H1 (cell line): ENCODE measurements at regions not wholly inside any gene's neighbourhood (a gene's known extent, or its start where the extent isn't known, plus 50 kb on each side); places are given as distances from the start of the nearest gene placed in this dataset.

Experiments used
- CTCF ChIA-PET: fragments of 300-600 bp; sonication (Branson Sonifier 250); formaldehyde crosslinking; loops from one replicate; lab custom pipeline; 2021; ENCODE audit not compliant: partially characterized antibody; lab: Charles Lee
- POLR2A ChIA-PET: fragments of 300-600 bp; sonication (Branson Sonifier 250); formaldehyde crosslinking; loops from one replicate; lab custom pipeline; 2021; ENCODE audit warnings: inconsistent platforms; ENCODE audit not compliant: partially characterized antibody; lab: Charles Lee
- DNase-seq, 2 experiments: peaks; one replicate each; pipeline versions ENCODE4 v3.0.0 to v3.0.0-alpha.2; 2010 to 2022; ENCODE audit warnings: low spot score in 2 of 2, low read depth in 1 of 2, mixed read lengths in 1 of 2
- FAIRE-seq: peaks from 2 replicates; lab custom pipeline; 2011; peaks lifted over from hg19 to GRCh38; lab: Jason Lieb, UNC
- H2AFZ ChIP-seq: 2 replicates; pipeline ENCODE4 v1.8.1; 2012; ENCODE audit warnings: low read length, inconsistent platforms
- H2AK5ac ChIP-seq: 2 replicates; pipeline ENCODE4 v1.6.1; 2013; ENCODE audit warnings: low read depth, low read length
- H2BK120ac ChIP-seq: replicated peaks from 2 replicates; pipeline ENCODE3; 2013; ENCODE audit warnings: low read depth, low read length, inconsistent platforms
- H2BK12ac ChIP-seq: 2 replicates; pipeline ENCODE4 v1.6.1; 2013; ENCODE audit warnings: low read depth, low read length
- H2BK15ac ChIP-seq: 2 replicates; pipeline ENCODE4 v1.6.1; 2013; ENCODE audit warnings: low read length
- H2BK20ac ChIP-seq: 2 replicates; pipeline ENCODE4 v1.6.1; 2013; ENCODE audit warnings: low read length
- H2BK5ac ChIP-seq: 2 replicates; pipeline ENCODE4 v1.6.1; 2013; ENCODE audit warnings: low read depth, low read length
- H3K14ac ChIP-seq: 2 replicates; pipeline ENCODE4 v1.6.1; 2013; ENCODE audit warnings: inconsistent platforms; ENCODE audit not compliant: insufficient read length
- H3K18ac ChIP-seq: 2 replicates; pipeline ENCODE4 v1.6.1; 2013; ENCODE audit warnings: low read length; ENCODE audit errors: extremely low read depth
- H3K23ac ChIP-seq: 2 replicates; pipeline ENCODE4 v1.6.1; 2013; ENCODE audit warnings: inconsistent platforms; ENCODE audit not compliant: insufficient read length
- H3K23me2 ChIP-seq: 2 replicates; pipeline ENCODE4 v1.6.1; 2013; ENCODE audit warnings: low read depth, low read length
- H3K27ac ChIP-seq: 2 replicates; pipeline ENCODE4 v1.6.1; 2011; ENCODE audit warnings: low read depth, low read length, inconsistent platforms
- H3K27me3 ChIP-seq, 4 experiments: replicated peaks in 1 of 4; 1 replicate in 1 of 4; 2 replicates in 3 of 4; pipeline versions ENCODE4 v1.6.1 to v1.8.1; 2011 to 2013; ENCODE audit warnings: low read length in 3 of 4, mild to moderate bottlenecking in 3 of 4, inconsistent platforms in 2 of 4, mixed read lengths in 2 of 4, moderate library complexity in 1 of 4; ENCODE audit not compliant: control insufficient read depth in 3 of 4, insufficient read depth in 3 of 4; ENCODE audit errors: extremely low read depth in 1 of 4
- H3K36me3 ChIP-seq, 4 experiments: 2 replicates each; pipeline versions ENCODE4 v1.6.1 to v1.8.1; 2011 to 2013; ENCODE audit warnings: mild to moderate bottlenecking in 4 of 4, low read length in 3 of 4, moderate library complexity in 2 of 4, control low read depth in 1 of 4, inconsistent platforms in 1 of 4; ENCODE audit not compliant: insufficient read depth in 4 of 4, control insufficient read depth in 2 of 4
- H3K4ac ChIP-seq: replicated peaks from 2 replicates; pipeline ENCODE3; 2013; ENCODE audit warnings: low read length, low read depth, mixed read lengths, inconsistent platforms; ENCODE audit not compliant: insufficient read length
- H3K4me1 ChIP-seq, 4 experiments: replicated peaks in 1 of 4; 1 replicate in 1 of 4; 2 replicates in 3 of 4; pipeline versions ENCODE4 v1.6.1 to v1.8.1; 2011 to 2013; ENCODE audit warnings: low read length in 3 of 4, inconsistent platforms in 2 of 4, mixed read lengths in 1 of 4; ENCODE audit not compliant: insufficient read depth in 4 of 4, control insufficient read depth in 3 of 4
- H3K4me2 ChIP-seq, 2 experiments: 2 replicates each; pipeline versions ENCODE4 v1.6.1 to v1.8.1; 2011 to 2013; ENCODE audit warnings: low read depth in 2 of 2, low read length in 2 of 2, control low read depth in 1 of 2, inconsistent platforms in 1 of 2, mild to moderate bottlenecking in 1 of 2; ENCODE audit not compliant: insufficient read depth in 1 of 2
- H3K4me3 ChIP-seq, 4 experiments: fragments of 200-600, 300-600 bp in 1 of 4; sonication (generic), shearing (Covaris generic), sonication (Bioruptor Twin) in 1 of 4; 2 replicates each; pipeline versions ENCODE4 v1.5.1 to v1.8.1; 2011 to 2016; ENCODE audit warnings: low read length in 4 of 4, low read depth in 3 of 4, control low read depth in 2 of 4, inconsistent platforms in 2 of 4, mild to moderate bottlenecking in 2 of 4, mixed read lengths in 1 of 4, moderate library complexity in 1 of 4; ENCODE audit not compliant: insufficient read depth in 2 of 4; ENCODE audit errors: extremely low read depth in 1 of 4
- H3K56ac ChIP-seq: replicated peaks from 2 replicates; pipeline ENCODE3; 2013; ENCODE audit warnings: low read depth, mild to moderate bottlenecking, mixed read lengths, low read length, inconsistent platforms; ENCODE audit not compliant: insufficient read length
- H3K79me1 ChIP-seq: 2 replicates; pipeline ENCODE4 v1.6.1; 2013; ENCODE audit warnings: low read depth, low read length, control low read depth
- H3K79me2 ChIP-seq, 2 experiments: 2 replicates each; pipeline versions ENCODE4 v1.6.1 to v1.8.1; 2012 to 2013; ENCODE audit warnings: low read length in 2 of 2, mild to moderate bottlenecking in 2 of 2, inconsistent platforms in 1 of 2; ENCODE audit not compliant: insufficient read depth in 2 of 2, control insufficient read depth in 1 of 2
- H3K9ac ChIP-seq, 4 experiments: replicated peaks in 1 of 4; 1 replicate in 1 of 4; 2 replicates in 3 of 4; pipeline versions ENCODE4 v1.6.1 to v1.8.1; 2011 to 2013; ENCODE audit warnings: low read depth in 3 of 4, low read length in 3 of 4, control low read depth in 2 of 4, mild to moderate bottlenecking in 2 of 4, moderate library complexity in 2 of 4, inconsistent platforms in 1 of 4; ENCODE audit errors: extremely low read depth in 1 of 4
- H3K9me3 ChIP-seq, 2 experiments: 2 replicates each; pipeline versions ENCODE4 v1.6.1 to v1.8.1; 2012 to 2013; ENCODE audit warnings: mild to moderate bottlenecking in 2 of 2, moderate library complexity in 2 of 2, control low read depth in 1 of 2, inconsistent platforms in 1 of 2, low read depth in 1 of 2, low read length in 1 of 2, mixed read lengths in 1 of 2; ENCODE audit not compliant: insufficient read depth in 2 of 2
- H4K20me1 ChIP-seq, 2 experiments: replicated peaks in 1 of 2; 2 replicates each; pipeline versions ENCODE3 to v1.8.1; 2011 to 2013; ENCODE audit warnings: inconsistent platforms in 2 of 2, low read length in 2 of 2, mild to moderate bottlenecking in 1 of 2; ENCODE audit not compliant: insufficient read depth in 2 of 2, control insufficient read depth in 1 of 2
- H4K5ac ChIP-seq: 2 replicates; pipeline ENCODE4 v1.6.1; 2013; ENCODE audit warnings: low read length, low read depth, mixed read lengths, inconsistent platforms; ENCODE audit not compliant: insufficient read length
- H4K8ac ChIP-seq: 2 replicates; pipeline ENCODE4 v1.8.0; 2013; ENCODE audit warnings: mild to moderate bottlenecking, moderate library complexity, low read length, inconsistent platforms; ENCODE audit not compliant: insufficient read depth; ENCODE audit errors: extremely low read depth
- H4K91ac ChIP-seq: replicated peaks from 2 replicates; pipeline ENCODE3; 2013; ENCODE audit warnings: low read length, mixed read lengths, inconsistent platforms; ENCODE audit not compliant: insufficient read length
- ASH2L ChIP-seq: fragments of 200-600, 300-600 bp; sonication (generic); IDR thresholded peaks from one replicate; pipeline ENCODE4 v1.7.1; 2017; ENCODE audit warnings: low read length
- CBX8 ChIP-seq: fragments of 300-800, 300-1000 bp; sonication (generic); IDR thresholded peaks from 2 replicates; pipeline ENCODE4 v1.7.1; 2016; ENCODE audit warnings: low read depth, low read length, borderline replicate concordance
- CEBPB ChIP-seq: IDR thresholded peaks from 2 replicates; pipeline ENCODE4 v1.6.1; 2012; ENCODE audit warnings: low read depth, low read length
- CHD2 ChIP-seq: IDR thresholded peaks from 2 replicates; pipeline ENCODE4 v1.6.1; 2012; ENCODE audit warnings: low read length, improper control_type of control experiment
- RBBP5 ChIP-seq: IDR thresholded peaks from 2 replicates; pipeline ENCODE4 v1.7.1; 2012; ENCODE audit warnings: low read depth, mild to moderate bottlenecking, inconsistent platforms, low read length, moderate library complexity, borderline replicate concordance
- RXRA ChIP-seq: IDR thresholded peaks from 2 replicates; pipeline ENCODE4 v1.6.1; 2011; ENCODE audit warnings: low read depth, mild to moderate bottlenecking, low read length, moderate library complexity; ENCODE audit not compliant: insufficient read depth
- SUZ12 ChIP-seq: fragments of 200-600 bp; sonication (generic); IDR thresholded peaks from 2 replicates; pipeline ENCODE4 v1.6.1; 2012; ENCODE audit warnings: mild to moderate bottlenecking, inconsistent platforms, low read length, moderate library complexity, mixed read lengths
- TAF7 ChIP-seq: optimal IDR thresholded peaks from 2 replicates; pipeline ENCODE3; 2011; ENCODE audit warnings: low read depth, mild to moderate bottlenecking, inconsistent platforms, low read length, moderate library complexity, borderline replicate concordance
- WGBS, 2 experiments: shearing (Covaris generic) in 1 of 2; methylation state at CpG; one replicate each; pipeline versions ENCODE4 v1.1.6 to v1.1.7; 2013 to 2015; ENCODE audit warnings: low lambda C conversion rate in 2 of 2, mixed read lengths in 2 of 2, inconsistent platforms in 1 of 2, low coverage in 1 of 2, missing lambda C conversion rate in 1 of 2; ENCODE audit not compliant: insufficient replicate concordance in 2 of 2, insufficient coverage in 1 of 2, insufficient read length in 1 of 2; ENCODE audit errors: extremely low coverage in 1 of 2, missing lambda C conversion rate in 1 of 2; 5-methylcytosine and 5-hydroxymethylcytosine counted together

DNA sequence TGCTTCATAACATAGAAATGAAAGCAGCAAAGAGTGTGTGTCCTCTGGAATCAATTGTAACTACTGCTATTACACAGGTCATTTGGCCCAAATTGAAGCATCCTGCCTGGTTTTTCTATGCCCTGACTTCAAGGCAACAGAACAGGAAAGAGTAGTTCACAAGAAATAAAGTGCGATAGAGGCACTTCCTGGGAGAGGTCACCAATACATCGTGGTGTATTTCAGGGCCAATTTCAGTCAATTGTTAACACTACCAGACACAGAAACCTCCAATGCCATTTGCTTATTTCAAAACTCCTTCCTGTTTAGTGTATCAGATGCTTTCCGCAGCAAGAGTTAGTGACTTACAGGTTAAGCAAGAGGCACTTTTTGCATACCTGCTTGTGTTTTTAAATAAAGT lies 292.1 kb downstream of the ETAA1 start:
- H3K56ac ChIP-seq: no peak overlapping the region
- H4K5ac ChIP-seq: no peak overlapping the region
- H2AFZ ChIP-seq: 0 out of 2 replicates have a peak overlapping the region, but pooled peaks have one; percentile 89
- H3K9ac ChIP-seq: no peak overlapping the region
- POLR2A ChIA-PET: no interaction called here
- no peak overlapping the region for H3K14ac ChIP-seq
- FAIRE-seq: no peak
- 89% methylated on average over 3 of the region's 3 CpGs; no CpG with 5 or more reads in 1 of the 2 experiments for WGBS, 2 experiments
- no peaks in the 10 kb centered on the region for H3K79me1 ChIP-seq
- H3K27me3 ChIP-seq: no peaks in the 10 kb centered on the region
- no peaks in the 10 kb centered on the region for H3K36me3 ChIP-seq
- H2BK5ac ChIP-seq: no peak overlapping the region
- no peaks in the 10 kb centered on the region for H3K23me2 ChIP-seq
- no peak overlapping the region for H3K23ac ChIP-seq
- no peak for DNase-seq
- no peak overlapping the region for H4K91ac ChIP-seq
- TF ChIP-seq CBX8 (no peak), ASH2L (no peak), CEBPB (no peak), TAF7 (no peak), RBBP5 (no peak), RXRA (no peak), CHD2 (no peak), SUZ12 (no peak)
- TF ChIP-seq, all 59 proteins: peak for 0
- Histone ChIP-seq H3K9me3 (no peaks in the 10 kb centered on the region), H2AK5ac (no peak overlapping the region), H3K4me2 (no peak overlapping the region), H3K27ac (no peak overlapping the region), H3K4me3 (no peak overlapping the region), H4K8ac (no peak overlapping the region), H3K79me2 (no peaks in the 10 kb centered on the region), H2BK12ac (no peak overlapping the region), H2BK15ac (no peak overlapping the region), H3K4ac (no peak overlapping the region), H2BK120ac (no peak overlapping the region), H4K20me1 (no peaks in the 10 kb centered on the region), H3K18ac (no peak overlapping the region), H2BK20ac (no peak overlapping the region), H3K4me1 (no peaks in the 10 kb centered on the region; a peak in 1 of 7 replicates)
- CTCF ChIA-PET: interaction anchor here (0.7 kb wide), 1 partner anchor 613 kb away, joined by 3 read pairs; no protein-coding TSS in a partner anchor
